GM12878 (cell line): ENCODE measurements at regions not wholly inside any gene's neighbourhood (a gene's known extent, or its start where the extent isn't known, plus 50 kb on each side); places are given as distances from the start of the nearest gene placed in this dataset.

ENCODE experiments used
- ATAC-seq: fragments of 200-7000 bp; cut with Tn5 transposase; 3 replicates; pipeline ENCODE4 v1.9.1; 2020; ENCODE audit warnings: mild to moderate bottlenecking, moderate library complexity
- BruUV-seq: library from RNA; stranded (reverse); fragments of 400-500 nt; replicated peaks from 2 replicates; lab custom pipeline; 2021; lab: Mats Ljungman, UMichigan
- CTCF ChIA-PET: fragments of 300-600 bp; sonication (Branson Sonifier 250); formaldehyde crosslinking; extraction: SDS; loops from one replicate; lab custom pipeline; 2021; ENCODE audit warnings: inconsistent platforms; lab: Yijun Ruan, JAX
- POLR2A ChIA-PET: fragments of 350-600 bp; formaldehyde crosslinking; extraction: SDS; loops from one replicate; lab custom pipeline; 2021; ENCODE audit warnings: inconsistent platforms; lab: Charles Lee
- RAD21 ChIA-PET: fragments of 300-600 bp; sonication (Branson Sonifier 250); formaldehyde crosslinking; loops from one replicate; lab custom pipeline; 2023; ENCODE audit warnings: antibody characterized with exemption; ENCODE audit not compliant: unreplicated experiment; lab: Charles Lee
- SMC1A ChIA-PET: fragments of 300-600 bp; sonication (Branson Sonifier 250); formaldehyde crosslinking; loops from one replicate; lab custom pipeline; 2023; ENCODE audit not compliant: unreplicated experiment, uncharacterized antibody; lab: Charles Lee
- DNase-seq: peaks from one replicate; pipeline ENCODE4 v3.0.0-alpha.2; 2011; ENCODE audit warnings: low read depth, low spot score
- FAIRE-seq: peaks from 3 replicates; lab custom pipeline; 2011; peaks lifted over from hg19 to GRCh38; lab: Jason Lieb, UNC
- H2AFZ ChIP-seq: 2 replicates; pipeline ENCODE4 v1.6.0; 2011; ENCODE audit warnings: low read depth, low read length, control low read depth; ENCODE audit not compliant: control insufficient read depth
- H3K27ac ChIP-seq: 2 replicates; pipeline ENCODE4 v1.5.1; 2011; ENCODE audit warnings: control low read depth; ENCODE audit not compliant: control insufficient read depth, insufficient read depth
- H3K27me3 ChIP-seq, 2 experiments: replicated peaks in 1 of 2; 2 replicates each; pipeline versions ENCODE4 v1.6.0 to v1.6.1; 2011; ENCODE audit warnings: low read length in 1 of 2; ENCODE audit not compliant: control insufficient read depth in 2 of 2, insufficient read depth in 2 of 2
- H3K36me3 ChIP-seq, 2 experiments: 2 replicates each; pipeline ENCODE4 v1.5.1; 2011; ENCODE audit warnings: low read length in 1 of 2; ENCODE audit not compliant: control insufficient read depth in 2 of 2, insufficient read depth in 2 of 2
- H3K4me1 ChIP-seq: 2 replicates; pipeline ENCODE4 v1.6.1; 2011; ENCODE audit warnings: mild to moderate bottlenecking, low read length, moderate library complexity, mixed read lengths; ENCODE audit not compliant: control insufficient read depth, insufficient read depth
- H3K4me2 ChIP-seq: 2 replicates; pipeline ENCODE4 v1.6.0; 2011; ENCODE audit warnings: control low read depth; ENCODE audit not compliant: control insufficient read depth, insufficient read depth
- H3K4me3 ChIP-seq: fragments of 200-600 bp; sonication (generic); 2 replicates; pipeline ENCODE4 v1.5.1; 2016
- H3K79me2 ChIP-seq: 2 replicates; pipeline ENCODE4 v1.6.0; 2011; ENCODE audit warnings: low read length; ENCODE audit not compliant: control insufficient read depth, insufficient read depth
- H3K9ac ChIP-seq: 2 replicates; pipeline ENCODE4 v1.8.0; 2011; ENCODE audit warnings: low read length, control low read depth, mixed read lengths; ENCODE audit not compliant: control insufficient read depth, insufficient read depth
- H3K9me3 ChIP-seq: replicated peaks from 3 replicates; pipeline ENCODE4 v1.5.1; 2011; ENCODE audit warnings: mild to moderate bottlenecking, low read length; ENCODE audit not compliant: control insufficient read depth, insufficient read depth
- H4K20me1 ChIP-seq: 2 replicates; pipeline ENCODE4 v1.6.0; 2011; ENCODE audit not compliant: control insufficient read depth, insufficient read depth
- JUNB ChIP-seq: IDR thresholded peaks from 2 replicates; pipeline ENCODE4 v1.6.1; 2016; ENCODE audit warnings: antibody characterized with exemption, mild to moderate bottlenecking
- NFXL1 ChIP-seq: fragments of 450-650 bp; IDR thresholded peaks from 2 replicates; pipeline ENCODE4 v1.6.1; 2017; ENCODE audit warnings: antibody characterized with exemption, mild to moderate bottlenecking, borderline replicate concordance
- WGBS: methylation state at CpG from one replicate; pipeline ENCODE4 v1.1.6; 2016; ENCODE audit warnings: low lambda C conversion rate; ENCODE audit not compliant: insufficient replicate concordance, insufficient coverage; ENCODE audit errors: missing lambda C conversion rate; 5-methylcytosine and 5-hydroxymethylcytosine counted together
- in situ Hi-C: fragments of 300-500 bp; cut with MboI; formaldehyde crosslinking; loops from 9 replicates; pipeline ENCODE4 v1.14.3; 2018; ENCODE audit warnings: mixed read lengths
- intact Hi-C: fragments of 100-400 bp; cut with micrococcal nuclease; formaldehyde crosslinking; loops from one replicate; pipeline ENCODE4 v1.14.2; 2022; ENCODE audit not compliant: unreplicated experiment
- TF ChIP-seq, protein P1 (sequence below), 3 experiments: IDR thresholded peaks in 2 of 3; conservative IDR thresholded peaks in 1 of 3; 2 replicates each; pipeline ENCODE4 v1.5.1; 2011; ENCODE audit warnings: low read depth in 3 of 3, low read length in 3 of 3, mild to moderate bottlenecking in 3 of 3, control low read depth in 2 of 3, moderate library complexity in 2 of 3, inconsistent platforms in 1 of 3, mixed read lengths in 1 of 3; ENCODE audit not compliant: control insufficient read depth in 2 of 3, insufficient read depth in 1 of 3; ENCODE audit errors: extremely low read depth in 1 of 3
- TF ChIP-seq, protein P2 (sequence below): fragments of 450-650 bp; IDR thresholded peaks from 2 replicates; pipeline ENCODE4 v1.6.1; 2017; ENCODE audit warnings: mild to moderate bottlenecking, low read depth, inconsistent platforms; ENCODE audit not compliant: poor library complexity, severe bottlenecking

DNA sequence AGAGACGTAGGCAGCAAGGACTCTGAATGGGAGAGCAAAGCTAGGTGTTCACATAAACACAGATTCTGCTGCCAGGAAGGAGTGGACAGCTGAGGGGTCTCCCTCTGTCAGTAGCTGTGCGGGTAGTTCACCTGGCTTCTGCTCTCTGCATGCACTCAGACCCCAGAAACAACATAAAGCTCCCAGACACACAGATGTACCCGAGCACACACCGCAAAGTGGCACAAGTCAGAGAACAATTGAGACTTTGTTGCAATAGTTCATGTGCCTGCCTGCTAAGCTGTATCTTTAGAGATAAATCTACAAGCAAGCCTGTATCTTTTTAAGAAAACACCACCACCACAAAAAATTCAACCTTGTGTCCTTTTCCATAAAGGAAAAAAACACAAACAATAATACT lies 420.0 kb upstream of the ST6GAL2 start:
- Histone ChIP-seq H3K4me1 (no peaks in the 10 kb centered on the region), H3K4me3 (no peak overlapping the region), H3K9me3 (no peaks in the 10 kb centered on the region), H3K4me2 (no peak overlapping the region), H3K9ac (no peak overlapping the region), H3K27me3 (no peaks in the 10 kb centered on the region), H3K27ac (no peak overlapping the region), H3K79me2 (no peaks in the 10 kb centered on the region), H2AFZ (no peak overlapping the region), H4K20me1 (no peaks in the 10 kb centered on the region), H3K36me3 (no peaks in the 10 kb centered on the region)
- ATAC-seq (no peak), DNase-seq (no peak), FAIRE-seq (no peak)
- intact Hi-C loops (no loop called here), in situ Hi-C loops (no loop called here)
- WGBS = 0% methylated on average over 4 of the region's 4 CpGs
- ChIA-PET SMC1A (no interaction called here), POLR2A (no interaction called here), RAD21 (no interaction called here), CTCF (no interaction called here)
- BruUV-seq = no TSS peak
- TF ChIP-seq, protein P1, sequence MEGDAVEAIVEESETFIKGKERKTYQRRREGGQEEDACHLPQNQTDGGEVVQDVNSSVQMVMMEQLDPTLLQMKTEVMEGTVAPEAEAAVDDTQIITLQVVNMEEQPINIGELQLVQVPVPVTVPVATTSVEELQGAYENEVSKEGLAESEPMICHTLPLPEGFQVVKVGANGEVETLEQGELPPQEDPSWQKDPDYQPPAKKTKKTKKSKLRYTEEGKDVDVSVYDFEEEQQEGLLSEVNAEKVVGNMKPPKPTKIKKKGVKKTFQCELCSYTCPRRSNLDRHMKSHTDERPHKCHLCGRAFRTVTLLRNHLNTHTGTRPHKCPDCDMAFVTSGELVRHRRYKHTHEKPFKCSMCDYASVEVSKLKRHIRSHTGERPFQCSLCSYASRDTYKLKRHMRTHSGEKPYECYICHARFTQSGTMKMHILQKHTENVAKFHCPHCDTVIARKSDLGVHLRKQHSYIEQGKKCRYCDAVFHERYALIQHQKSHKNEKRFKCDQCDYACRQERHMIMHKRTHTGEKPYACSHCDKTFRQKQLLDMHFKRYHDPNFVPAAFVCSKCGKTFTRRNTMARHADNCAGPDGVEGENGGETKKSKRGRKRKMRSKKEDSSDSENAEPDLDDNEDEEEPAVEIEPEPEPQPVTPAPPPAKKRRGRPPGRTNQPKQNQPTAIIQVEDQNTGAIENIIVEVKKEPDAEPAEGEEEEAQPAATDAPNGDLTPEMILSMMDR (IDR thresholded peaks at IDR 0.05 in 2 of 3, conservative IDR thresholded peaks at IDR 0.05 in 1 of 3; ENCODE audit: control insufficient read depth in 2 of 3, extremely low read depth in 1 of 3, insufficient read depth in 1 of 3, low read depth in 3 of 3, low read length in 3 of 3) = no peak
- TF ChIP-seq JUNB (no peak), NFXL1 (no peak)
- TF ChIP-seq, protein P2, sequence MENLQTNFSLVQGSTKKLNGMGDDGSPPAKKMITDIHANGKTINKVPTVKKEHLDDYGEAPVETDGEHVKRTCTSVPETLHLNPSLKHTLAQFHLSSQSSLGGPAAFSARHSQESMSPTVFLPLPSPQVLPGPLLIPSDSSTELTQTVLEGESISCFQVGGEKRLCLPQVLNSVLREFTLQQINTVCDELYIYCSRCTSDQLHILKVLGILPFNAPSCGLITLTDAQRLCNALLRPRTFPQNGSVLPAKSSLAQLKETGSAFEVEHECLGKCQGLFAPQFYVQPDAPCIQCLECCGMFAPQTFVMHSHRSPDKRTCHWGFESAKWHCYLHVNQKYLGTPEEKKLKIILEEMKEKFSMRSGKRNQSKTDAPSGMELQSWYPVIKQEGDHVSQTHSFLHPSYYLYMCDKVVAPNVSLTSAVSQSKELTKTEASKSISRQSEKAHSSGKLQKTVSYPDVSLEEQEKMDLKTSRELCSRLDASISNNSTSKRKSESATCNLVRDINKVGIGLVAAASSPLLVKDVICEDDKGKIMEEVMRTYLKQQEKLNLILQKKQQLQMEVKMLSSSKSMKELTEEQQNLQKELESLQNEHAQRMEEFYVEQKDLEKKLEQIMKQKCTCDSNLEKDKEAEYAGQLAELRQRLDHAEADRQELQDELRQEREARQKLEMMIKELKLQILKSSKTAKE = no peak
